ENCODE measurements at regions not wholly inside any gene's neighbourhood (a gene's known extent, or its start where the extent isn't known, plus 50 kb on each side); places are given as distances from the start of the nearest gene placed in this dataset.

- peaks cover 4 to 5% of the 10 kb centered on the region in 2 experiments; a peak in 3 of 4 replicates for H3K4me1 Mint-ChIP-seq
- no peaks in the 10 kb centered on the region for H3K79me2 ChIP-seq (ENCODE audit: insufficient read depth, low read length)
- no peak overlapping the region for H2AFZ ChIP-seq (ENCODE audit: low read length)
- no peaks in the 10 kb centered on the region for H3K9me3 ChIP-seq (ENCODE audit: control insufficient read depth, low read depth, low read length)
- H3T11ph ChIP-seq (ENCODE audit: low read length): no peak overlapping the region
- H3K79me1 ChIP-seq (ENCODE audit: insufficient read depth, low read depth, low read length, poor library complexity, severe bottlenecking): no peaks in the 10 kb centered on the region
- no peak overlapping the region for H3K23ac ChIP-seq (ENCODE audit: insufficient read length, low read depth, low read length)
- no peak for DNase-seq
- peaks cover 0 to 5% (median 0%) of the 10 kb centered on the region in 3 experiments; a peak in 2 of 7 replicates for H3K36me3 Mint-ChIP-seq (ENCODE audit: insufficient read depth in 1 of 3, low read depth in 3 of 3)
- no peak for TF ChIP-seq CTCF (conservative IDR thresholded peaks at IDR 0.05)
- no peak overlapping the region for H2BK12ac ChIP-seq (ENCODE audit: insufficient read length, low read depth, low read length)
- no peak overlapping the region for H3K27ac ChIP-seq (ENCODE audit: insufficient read length, low read depth, low read length)
- no peak overlapping the region for H3K27ac Mint-ChIP-seq
- H2BK15ac ChIP-seq (ENCODE audit: low read depth, low read length): no peak overlapping the region
- H4K5ac ChIP-seq (ENCODE audit: insufficient read length, low read depth, low read length): no peak overlapping the region
- H3K18ac ChIP-seq (ENCODE audit: insufficient read length, low read depth, low read length): no peak overlapping the region
- H4K20me1 ChIP-seq (ENCODE audit: control insufficient read depth, insufficient read depth, insufficient read length): no peaks in the 10 kb centered on the region
- H3K27me3 ChIP-seq (ENCODE audit: insufficient read depth, low read length): no peaks in the 10 kb centered on the region
- H3K4ac ChIP-seq (ENCODE audit: low read depth, low read length): no peak overlapping the region
- H2BK5ac ChIP-seq (ENCODE audit: insufficient read length, low read length): no peak overlapping the region
- H3K56ac ChIP-seq (ENCODE audit: insufficient read length, low read depth, low read length): no peak overlapping the region
- H3K4me2 ChIP-seq (ENCODE audit: insufficient read depth, insufficient read length, low read length): no peak overlapping the region
- H3K14ac ChIP-seq (ENCODE audit: insufficient read depth, low read length): no peak overlapping the region
- H3K4me1 ChIP-seq (ENCODE audit: insufficient read depth, low read length): no peaks in the 10 kb centered on the region; the same call in 1 of the 2 replicates
- no CpG with 5 or more reads among the region's 3 CpGs for WGBS (ENCODE audit: extremely low coverage, insufficient read length, low lambda C conversion rate)
- H3K23me2 ChIP-seq (ENCODE audit: insufficient read length, low read depth, low read length, poor library complexity, severe bottlenecking): no peaks in the 10 kb centered on the region
- H2BK20ac ChIP-seq (ENCODE audit: low read depth, low read length, poor library complexity, severe bottlenecking): no peak overlapping the region
- no peaks in the 10 kb centered on the region for H3K9me3 Mint-ChIP-seq
- no peaks in the 10 kb centered on the region for H3K27me3 Mint-ChIP-seq (ENCODE audit: low read depth)
- no peak overlapping the region for H3K9ac ChIP-seq (ENCODE audit: extremely low read depth, insufficient read length, low read length)
- H2BK120ac ChIP-seq (ENCODE audit: low read depth, low read length, poor library complexity, severe bottlenecking): no peak overlapping the region
- no peak overlapping the region for H2AK5ac ChIP-seq (ENCODE audit: insufficient read length, low read length)
- no peak overlapping the region for H3K4me3 Mint-ChIP-seq
- no peak overlapping the region for H4K8ac ChIP-seq (replicated peaks; ENCODE audit: insufficient read length, low read depth, low read length)
- H4K91ac ChIP-seq (ENCODE audit: insufficient read length, low read depth, low read length): no peak overlapping the region
These were observed 405.8 kb upstream of the RGS6 start for GRCh38 chr14:71526388-71526787.
